Activated CD4-positive, alpha-beta T cell treated with anti-CD3 and anti-CD28 coated beads, Interleukin-2, amount 50 U/mL, for 24 hours (primary cell): ENCODE measurements at regions not wholly inside any gene's neighbourhood (a gene's known extent, or its start where the extent isn't known, plus 50 kb on each side); places are given as distances from the start of the nearest gene placed in this dataset.

ENCODE experiments used
- DNase-seq, 2 donors: peaks; one replicate each; pipeline ENCODE4 v3.0.0-alpha.2; 2020; ENCODE audit warnings: low read depth in 1 of 2, low spot score in 1 of 2

DNA sequence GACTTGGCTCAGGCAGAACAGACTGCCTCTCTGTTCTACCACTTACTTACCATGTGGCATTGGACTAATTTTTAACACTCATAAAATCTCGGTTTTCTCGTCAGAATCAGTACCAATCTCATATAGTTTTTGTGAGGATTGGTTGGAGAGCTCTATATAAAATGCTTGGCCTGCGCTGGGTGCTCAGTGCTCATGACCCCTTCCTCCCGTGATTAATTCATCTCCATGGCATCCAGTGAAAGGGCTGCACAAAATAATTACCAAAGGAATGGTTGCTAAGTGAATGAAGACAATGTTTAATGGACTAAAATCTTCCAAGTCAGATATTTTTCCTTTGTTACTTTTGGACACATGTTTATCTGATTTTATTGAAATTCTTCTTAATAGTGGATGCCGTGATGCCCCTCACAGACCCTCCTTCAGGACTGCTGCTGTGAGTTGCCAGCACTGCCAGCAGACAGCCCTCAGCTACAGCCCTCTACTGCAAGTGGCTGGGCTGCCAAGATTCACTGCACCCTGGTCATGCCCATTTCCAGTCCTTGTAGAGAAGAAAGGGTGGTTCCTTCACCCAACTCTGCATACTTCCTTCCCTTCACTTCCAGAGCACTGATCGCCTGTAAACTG lies 436.5 kb downstream of the LMO4 start:
- no peak for DNase-seq

- no peak for DNase-seq
These were observed 437.0 kb downstream of the LMO4 start for GRCh38 chr1:87765681-87766070.

- DNase-seq, result no peak
These were observed 438.1 kb downstream of the LMO4 start for GRCh38 chr1:87766737-87767136.

- DNase-seq, result no peak
These were observed 450.2 kb downstream of the LMO4 start for GRCh38 chr1:87778896-87779295.

DNA sequence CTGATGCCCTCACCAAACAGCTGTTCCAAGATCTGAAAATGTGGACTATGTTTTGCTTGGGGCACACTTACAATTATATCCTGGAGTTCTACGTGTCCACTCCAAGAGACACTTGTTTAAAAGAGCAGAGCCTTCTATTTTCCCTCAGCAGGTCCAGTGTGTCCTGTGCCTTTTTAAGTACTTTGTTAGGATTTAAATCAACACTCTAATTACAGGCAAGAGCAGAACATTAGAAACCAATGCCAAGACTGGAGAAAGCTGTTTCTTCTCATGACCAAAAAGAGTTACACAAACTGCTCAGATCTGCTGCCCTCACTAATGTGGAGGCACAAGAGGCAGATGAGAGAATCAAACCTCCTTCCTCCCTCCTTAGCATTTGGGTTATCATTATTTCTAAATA lies 452.9 kb downstream of the LMO4 start:
- no peak for DNase-seq

GRCh38 chr1:87783315-87783714 lies 454.6 kb downstream of the LMO4 start:
- no peak for DNase-seq

GRCh38 chr1:87785386-87785785 lies 456.7 kb downstream of the LMO4 start:
- DNase-seq, result no peak

GRCh38 chr1:87786229-87786628 lies 457.5 kb downstream of the LMO4 start:
- DNase-seq, result no peak

DNA sequence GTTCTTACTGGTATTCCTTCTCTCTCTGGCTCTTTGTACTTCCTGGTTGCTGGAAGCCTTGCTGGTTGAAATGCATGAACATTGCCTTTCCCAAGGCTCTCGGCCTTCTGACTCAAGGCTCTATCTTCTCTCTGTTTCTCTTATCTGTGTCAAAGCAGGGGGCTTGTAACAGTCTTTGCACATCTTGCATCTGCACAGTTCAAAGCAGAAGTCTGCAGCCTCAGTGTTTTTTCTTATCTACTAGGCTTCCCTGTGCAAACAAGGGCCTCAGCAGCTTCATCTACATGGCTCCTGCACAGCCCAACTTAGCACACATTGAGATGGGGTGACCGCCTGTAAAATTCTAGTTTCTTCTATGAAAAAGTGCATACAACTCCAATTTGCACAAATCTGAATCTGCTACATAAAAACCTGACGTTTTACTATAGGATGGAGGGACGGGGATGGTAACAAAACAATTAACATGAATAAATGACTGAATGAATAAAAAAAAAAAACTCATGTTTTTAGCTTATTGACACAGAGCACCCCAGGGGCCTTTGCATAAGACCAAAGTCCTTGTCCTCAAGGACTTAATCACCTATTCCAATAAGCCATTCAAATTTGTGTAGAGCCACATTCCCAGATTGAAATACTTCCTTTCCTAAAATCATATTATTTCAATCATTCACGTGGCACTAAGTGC lies 458.3 kb downstream of the LMO4 start:
- no peak for DNase-seq

DNA sequence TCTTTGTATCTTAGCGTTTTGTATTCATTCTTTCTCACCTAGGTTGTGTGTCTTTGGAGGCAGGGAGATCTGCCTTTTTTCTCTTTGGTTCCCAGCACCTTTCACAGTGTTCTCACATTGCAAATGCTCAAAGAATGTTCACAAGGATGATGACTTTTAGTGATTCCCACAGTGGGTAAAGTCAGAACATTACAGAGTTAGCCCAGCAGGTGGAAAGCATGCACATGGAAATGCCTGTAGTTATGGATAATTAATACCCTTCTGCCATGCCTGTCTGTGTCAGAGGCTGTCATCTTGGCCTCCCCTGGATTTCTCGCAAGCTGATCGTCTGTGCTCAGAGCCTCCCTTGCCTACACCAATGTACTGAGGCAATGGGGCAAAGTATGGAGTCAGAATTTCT lies 458.9 kb downstream of the LMO4 start:
- DNase-seq, result no peak

GRCh38 chr1:87790756-87791155 lies 462.1 kb downstream of the LMO4 start:
- no peak for DNase-seq

- no peak for DNase-seq
These were observed 463.5 kb downstream of the LMO4 start for GRCh38 chr1:87791931-87792740.

- no peak for DNase-seq
These were observed 466.3 kb downstream of the LMO4 start for GRCh38 chr1:87794788-87795614.

DNA sequence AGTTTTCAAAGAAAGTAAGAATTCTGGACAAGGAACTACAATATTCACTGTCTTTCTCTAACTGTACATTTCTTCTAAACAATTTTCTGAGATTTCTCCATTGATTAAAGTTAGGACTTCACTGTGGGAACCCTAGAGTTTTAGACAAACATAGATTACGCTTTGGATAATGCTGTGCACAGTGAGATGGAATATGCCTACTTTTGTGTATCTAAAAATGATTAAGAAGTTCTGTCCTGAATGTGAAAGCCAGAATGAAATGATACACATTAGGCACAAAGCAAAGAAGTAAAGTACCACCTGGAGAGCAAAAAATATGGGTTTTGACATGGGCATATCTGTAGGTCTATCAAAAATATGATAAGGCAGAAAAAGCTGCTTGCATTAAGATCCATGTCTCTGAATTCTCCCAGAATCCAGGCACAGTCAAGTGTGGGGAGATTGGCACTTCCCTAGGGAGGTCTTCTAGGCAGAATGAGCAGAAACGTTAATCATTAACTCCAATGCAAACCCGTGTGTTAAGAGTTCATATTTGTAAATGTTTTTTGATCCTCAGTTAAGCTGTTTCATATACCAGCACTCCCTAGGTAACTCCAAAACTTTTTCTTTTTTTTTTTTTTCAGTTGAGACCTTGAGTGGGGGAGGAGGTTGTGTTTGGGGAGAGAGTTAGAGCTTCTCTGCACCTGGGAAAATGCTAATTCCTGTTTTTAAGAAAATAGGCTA lies 467.1 kb downstream of the LMO4 start:
- DNase-seq, result no peak

DNA sequence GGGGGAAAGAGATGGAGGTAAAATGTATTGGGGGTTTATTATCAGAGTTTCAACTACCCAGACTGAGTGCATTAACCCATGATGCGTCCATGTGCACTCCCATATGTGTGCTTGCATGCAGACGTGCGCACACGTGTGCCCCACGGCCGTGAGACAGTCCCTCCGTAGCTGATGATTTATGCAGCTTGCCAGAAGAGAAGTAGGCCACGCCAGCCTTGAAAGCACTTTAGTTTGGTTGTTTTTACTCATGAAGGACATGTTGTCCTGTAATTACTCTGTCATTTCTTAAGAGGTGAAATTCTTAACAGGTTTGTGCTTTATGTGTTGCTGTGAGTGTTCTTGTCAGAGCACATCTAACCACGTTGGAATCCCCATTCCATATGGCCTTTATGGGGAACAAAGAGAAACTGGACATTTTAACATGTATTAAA lies 467.8 kb downstream of the LMO4 start:
- no peak for DNase-seq

DNA sequence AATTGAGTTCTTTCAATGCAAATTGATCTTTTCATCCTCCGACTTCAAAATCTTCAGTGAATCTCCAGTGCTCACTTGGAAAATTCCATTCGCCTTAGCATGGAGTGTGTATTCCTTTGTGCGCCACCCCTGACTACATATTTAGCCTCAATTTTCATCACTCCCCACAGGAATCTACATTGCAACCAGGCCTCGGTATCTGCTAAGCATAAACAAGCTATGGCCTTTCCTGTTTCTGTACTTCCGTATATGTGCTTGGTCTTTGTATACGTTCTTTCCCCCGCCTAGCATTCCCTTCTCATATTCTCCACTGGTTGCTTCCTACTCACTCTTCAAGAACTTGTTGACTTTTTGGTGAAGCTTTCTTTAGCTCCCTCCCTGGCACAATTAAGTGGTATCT lies 470.8 kb downstream of the LMO4 start:
- DNase-seq, result no peak

DNA sequence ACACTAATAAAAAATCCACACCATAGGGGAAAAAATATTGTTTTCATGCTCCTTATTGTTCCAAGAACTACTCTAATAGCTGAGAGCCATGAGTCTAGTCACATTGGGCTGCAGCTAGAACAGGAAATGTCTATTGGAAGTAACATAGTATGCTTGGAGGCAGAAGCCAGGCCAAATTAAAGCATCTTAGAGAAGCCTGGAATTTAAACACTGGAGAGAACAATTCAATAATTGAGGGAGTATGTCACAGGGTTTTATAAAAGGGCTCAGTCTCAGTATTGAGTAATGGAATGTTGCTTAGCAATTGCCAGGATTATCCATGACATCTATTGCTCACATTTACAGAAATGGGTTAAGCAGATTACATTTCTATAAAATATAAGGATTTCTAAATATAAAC lies 471.3 kb downstream of the LMO4 start:
- no peak for DNase-seq

DNA sequence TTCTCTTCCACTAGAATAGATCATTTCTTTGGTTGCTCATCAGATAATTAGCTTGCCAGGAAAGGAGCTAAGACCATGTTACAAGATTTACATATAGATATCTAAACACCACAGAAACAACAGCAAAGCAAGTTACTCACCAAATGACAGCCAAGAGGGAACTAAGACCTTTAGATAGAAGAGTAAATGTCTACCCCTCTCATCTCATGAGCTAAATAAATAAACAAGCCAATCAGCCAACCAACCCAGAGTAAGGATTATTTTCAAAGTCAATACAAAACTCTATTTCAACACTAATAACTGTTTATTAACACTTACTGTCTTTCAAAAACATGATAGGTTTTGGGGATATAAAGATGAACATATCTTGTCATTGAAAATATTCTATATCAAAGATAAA lies 474.7 kb downstream of the LMO4 start:
- no peak for DNase-seq

- no peak for DNase-seq
These were observed 475.4 kb downstream of the LMO4 start for GRCh38 chr1:87804128-87804527.

DNA sequence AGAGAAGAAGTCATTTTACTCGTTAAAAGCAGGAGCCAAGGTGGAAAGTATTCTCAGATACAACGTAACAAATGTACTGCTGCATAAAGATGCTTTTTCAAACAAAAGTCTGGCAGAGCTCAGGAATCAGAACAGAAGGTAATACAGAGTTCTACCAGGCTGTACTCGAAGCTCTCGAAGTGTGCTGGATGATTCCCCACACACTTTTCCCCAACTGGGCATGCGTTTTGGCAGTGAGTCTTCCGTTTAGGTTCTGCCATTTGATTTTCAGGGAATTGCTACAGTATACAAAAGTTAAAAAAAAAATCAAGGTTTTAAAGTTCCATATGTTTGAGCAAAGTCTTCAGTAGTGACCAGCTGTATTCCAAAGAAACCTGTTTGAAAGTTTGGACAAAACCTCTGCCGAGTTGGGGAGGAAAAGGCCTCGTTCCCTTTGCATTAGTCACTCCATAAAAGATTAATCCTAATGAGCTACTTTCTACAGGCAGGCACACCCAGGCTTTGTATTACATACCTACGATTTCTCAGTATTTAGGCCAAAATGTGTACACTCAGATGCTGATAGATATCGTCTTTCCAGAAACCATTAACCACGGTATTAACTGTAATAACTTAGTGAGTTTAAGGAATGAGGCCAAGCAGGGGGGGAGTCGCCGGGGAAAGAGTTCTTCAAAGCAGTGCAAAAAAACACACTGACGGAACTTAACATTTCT lies 477.1 kb downstream of the LMO4 start:
- DNase-seq, result no peak
